ENCODE measurements at regions not wholly inside any gene's neighbourhood (a gene's known extent, or its start where the extent isn't known, plus 50 kb on each side); places are given as distances from the start of the nearest gene placed in this dataset.

GRCh38 chr16:51228097-51228659, 77.1 kb upstream of the SALL1 start:
- Mint-ChIP-seq H3K4me3 (ENCODE audit: unreplicated experiment) (no peak overlapping the region), H3K36me3 (ENCODE audit: low read depth) (no peaks in the 10 kb centered on the region), H3K27me3 (ENCODE audit: low read depth) (no peaks in the 10 kb centered on the region), H3K9me3 (ENCODE audit: low read depth) (no peaks in the 10 kb centered on the region), H3K27ac (ENCODE audit: unreplicated experiment) (no peak overlapping the region), H3K4me1 (ENCODE audit: low read depth) (no peaks in the 10 kb centered on the region)
- TF ChIP-seq CTCF (IDR thresholded peaks at IDR 0.05) = no peak
- no peak for DNase-seq (ENCODE audit: low spot score)

- Mint-ChIP-seq H3K27ac (ENCODE audit: unreplicated experiment) (no peak overlapping the region), H3K4me1 (ENCODE audit: low read depth) (no peaks in the 10 kb centered on the region), H3K9me3 (ENCODE audit: low read depth) (peaks cover under 1% of the 10 kb centered on the region), H3K36me3 (ENCODE audit: low read depth) (no peaks in the 10 kb centered on the region), H3K4me3 (ENCODE audit: unreplicated experiment) (no peak overlapping the region), H3K27me3 (ENCODE audit: low read depth) (no peaks in the 10 kb centered on the region)
- TF ChIP-seq CTCF (IDR thresholded peaks at IDR 0.05) = no peak
- DNase-seq (ENCODE audit: low spot score) = no peak
Observed at GRCh38 chr16:51225878-51226277, 74.8 kb upstream of the SALL1 start.

DNA sequence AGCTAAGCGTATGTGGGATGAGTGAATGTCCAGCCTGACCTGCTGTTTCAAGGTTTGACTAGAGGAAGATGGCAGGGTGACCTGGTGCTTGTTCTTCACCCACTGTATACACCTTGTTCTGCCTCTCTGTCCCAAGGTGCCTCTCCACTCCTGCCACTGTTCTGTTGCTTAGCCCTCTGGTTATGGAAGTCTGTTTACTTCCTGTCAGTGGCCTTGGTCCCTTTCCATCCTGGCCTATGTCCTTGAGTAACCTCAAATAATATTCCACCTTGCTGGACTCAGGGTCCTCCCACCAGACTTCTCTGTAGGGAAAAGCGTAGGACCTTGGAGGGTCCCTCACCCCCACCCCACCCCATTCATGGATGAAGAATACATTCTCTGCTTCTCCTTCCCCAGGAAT, 73.2 kb upstream of the SALL1 start:
- no peak for TF ChIP-seq CTCF (IDR thresholded peaks at IDR 0.05)
- Mint-ChIP-seq H3K4me3 (ENCODE audit: unreplicated experiment) (no peak overlapping the region), H3K27ac (ENCODE audit: unreplicated experiment) (no peak overlapping the region), H3K4me1 (ENCODE audit: low read depth) (no peaks in the 10 kb centered on the region), H3K27me3 (ENCODE audit: low read depth) (no peaks in the 10 kb centered on the region), H3K36me3 (ENCODE audit: low read depth) (no peaks in the 10 kb centered on the region), H3K9me3 (ENCODE audit: low read depth) (peaks cover 10% of the 10 kb centered on the region)
- DNase-seq (ENCODE audit: low spot score) = no peak

DNA sequence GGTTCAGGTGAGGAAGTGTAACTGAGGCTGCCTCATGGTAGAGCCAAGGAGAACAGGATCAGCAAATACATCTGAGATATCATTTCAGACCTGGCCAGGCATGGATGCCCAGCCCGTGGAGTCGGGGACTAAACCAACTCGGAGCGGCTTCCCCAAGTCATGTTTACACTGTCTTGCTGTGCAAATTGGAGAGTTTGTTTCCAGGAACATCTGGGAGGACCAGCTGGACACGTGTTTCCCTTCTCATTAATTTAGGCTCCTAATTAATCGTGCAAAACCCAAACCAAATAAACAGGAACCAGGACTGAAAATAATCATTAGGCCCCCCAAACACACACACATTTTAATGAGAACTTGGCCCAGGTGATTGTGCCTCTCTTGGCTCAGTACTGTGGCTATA, 70.9 kb upstream of the SALL1 start:
- no peaks in the 10 kb centered on the region for H3K36me3 Mint-ChIP-seq (ENCODE audit: low read depth)

DNA sequence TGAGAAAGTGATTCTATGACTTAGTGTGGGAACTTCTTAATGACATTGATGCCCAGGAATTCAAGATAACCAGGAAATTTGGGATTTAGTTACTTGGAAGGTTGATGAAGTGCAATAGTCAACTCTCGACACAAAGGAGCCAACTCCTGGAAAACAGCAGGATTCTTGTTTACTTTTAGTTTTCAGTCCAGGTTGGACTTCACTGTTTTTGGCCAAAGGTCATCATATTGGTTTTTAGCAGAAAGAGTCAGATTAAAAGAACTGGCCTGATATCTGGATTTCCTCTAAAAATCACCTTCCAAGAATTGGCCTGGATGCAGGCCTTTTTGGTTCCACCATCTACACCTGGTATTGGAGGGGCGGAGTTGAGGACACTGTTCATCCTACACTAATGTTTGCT, 60.1 kb upstream of the SALL1 start:
- Mint-ChIP-seq H3K36me3 (ENCODE audit: low read depth) (no peaks in the 10 kb centered on the region), H3K4me1 (ENCODE audit: low read depth) (no peaks in the 10 kb centered on the region), H3K9me3 (ENCODE audit: low read depth) (peaks cover 10% of the 10 kb centered on the region), H3K27ac (ENCODE audit: unreplicated experiment) (no peak overlapping the region), H3K4me3 (ENCODE audit: unreplicated experiment) (no peak overlapping the region), H3K27me3 (ENCODE audit: low read depth) (no peaks in the 10 kb centered on the region)
- TF ChIP-seq CTCF (IDR thresholded peaks at IDR 0.05) = no peak
- DNase-seq (ENCODE audit: low spot score) = no peak

More for the DNA sequence above, 70.9 kb upstream of the SALL1 start:
- no peak overlapping the region for H3K27ac Mint-ChIP-seq (ENCODE audit: unreplicated experiment)
- H3K4me3 Mint-ChIP-seq (ENCODE audit: unreplicated experiment) = no peak overlapping the region
- no peak for TF ChIP-seq CTCF (IDR thresholded peaks at IDR 0.05)
- H3K9me3 Mint-ChIP-seq (ENCODE audit: low read depth) = peaks cover 24% of the 10 kb centered on the region
- no peak for DNase-seq (ENCODE audit: low spot score)
- H3K4me1 Mint-ChIP-seq (ENCODE audit: low read depth) = no peaks in the 10 kb centered on the region
- no peaks in the 10 kb centered on the region for H3K27me3 Mint-ChIP-seq (ENCODE audit: low read depth)

Measured in chondrocyte (in vitro differentiated cells).